Hippocampal formation (tissue), 2 donors: ENCODE measurements at regions not wholly inside any gene's neighbourhood (a gene's known extent, or its start where the extent isn't known, plus 50 kb on each side); places are given as distances from the start of the nearest gene placed in this dataset.

Experiments
- DNase-seq, 2 donors: peaks; one replicate each; lab custom pipeline; 2025; lab: John Stamatoyannopoulos, UW

DNA sequence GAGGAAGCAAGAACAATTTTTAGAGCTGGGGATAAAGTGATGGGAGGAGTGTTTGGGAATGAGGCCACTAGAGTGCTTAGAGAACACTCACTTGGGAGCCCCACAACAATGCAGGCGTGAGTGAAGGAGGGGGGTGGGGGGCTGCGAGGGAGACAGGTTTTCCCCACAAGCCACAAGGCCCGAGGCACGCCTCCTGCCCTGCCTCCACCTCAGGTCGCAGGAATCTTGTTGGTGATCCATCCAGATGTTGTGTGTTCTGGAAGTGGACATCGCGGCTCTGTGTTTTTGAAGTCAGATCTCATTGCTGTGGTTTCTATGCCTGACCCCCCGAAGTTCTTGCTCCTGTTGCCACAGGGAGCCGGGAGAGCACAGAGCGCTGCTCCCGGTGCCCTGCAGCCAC lies 178.0 kb upstream of the BMPER start:
- DNase-seq = no peak

DNA sequence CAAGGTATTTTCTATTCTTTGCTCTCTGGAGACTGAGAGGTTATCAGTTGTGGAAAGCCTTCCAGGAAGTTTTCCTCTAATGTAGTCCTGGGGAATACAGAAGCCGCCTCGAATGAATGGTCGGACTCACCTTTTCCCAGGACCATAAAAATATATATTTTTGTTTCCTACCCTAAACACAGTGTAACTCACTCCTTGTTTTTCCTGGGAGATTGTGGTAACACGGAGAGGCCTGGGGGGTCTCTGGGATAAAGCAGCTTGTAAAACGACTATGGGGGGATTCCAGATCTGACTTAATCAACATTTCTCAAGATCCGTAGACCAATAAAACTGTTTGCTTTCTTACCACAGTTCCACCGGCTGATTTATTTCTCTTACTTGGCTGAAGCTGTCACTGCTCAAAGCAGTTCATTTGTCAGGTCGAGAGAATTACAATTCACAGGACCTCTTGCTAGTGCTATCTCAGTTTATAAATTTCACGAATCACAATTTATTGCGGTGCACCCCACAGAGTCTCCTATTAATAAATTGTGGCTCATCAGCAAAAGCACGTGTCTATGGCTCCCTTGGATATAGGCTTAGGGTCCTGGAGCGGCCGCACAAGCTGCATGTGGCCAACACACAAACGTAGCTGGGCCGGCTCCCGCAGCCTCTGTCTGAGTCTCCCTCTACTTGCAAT lies 176.3 kb upstream of the BMPER start:
- no peak for DNase-seq

DNA sequence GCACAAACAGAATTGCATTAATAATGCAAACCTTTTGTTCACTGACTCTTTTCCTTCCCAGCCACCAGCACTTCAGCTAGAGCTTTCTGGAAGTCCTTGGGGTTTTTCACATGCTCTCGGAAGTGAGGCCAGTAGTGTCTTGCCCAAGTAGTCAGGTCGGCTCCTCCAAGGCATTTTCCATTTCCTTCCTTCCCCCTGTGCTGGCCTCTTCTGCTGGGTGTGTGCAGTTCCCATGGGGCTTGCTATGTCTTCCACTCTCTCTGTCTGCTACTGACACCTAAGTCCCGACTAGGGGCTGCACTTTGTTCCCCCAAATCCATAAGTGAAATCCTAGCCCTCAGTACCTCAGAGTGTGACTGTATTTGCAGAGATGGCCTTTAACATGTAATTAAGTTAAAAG lies 175.6 kb upstream of the BMPER start:
- DNase-seq = no peak

DNA sequence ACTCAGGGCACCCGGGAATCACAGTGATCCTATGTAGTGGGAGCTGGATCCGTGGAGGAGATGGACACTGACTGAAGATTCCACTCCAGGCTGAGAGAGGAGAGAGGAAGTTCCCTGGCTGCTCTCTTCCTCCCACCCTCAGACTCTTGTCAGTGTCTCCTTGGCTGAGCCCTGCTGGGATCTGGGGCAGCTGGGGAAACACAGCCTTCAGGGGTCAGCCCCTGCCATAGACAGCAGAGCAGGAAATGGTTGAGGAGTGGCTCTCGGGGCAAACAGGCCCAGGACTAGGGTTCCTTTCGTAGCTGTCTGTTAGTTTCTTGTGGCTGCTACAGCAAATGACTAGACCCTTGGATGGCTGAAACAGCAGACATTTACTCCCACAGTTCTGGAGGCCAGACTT lies 174.4 kb upstream of the BMPER start:
- no peak for DNase-seq

DNA sequence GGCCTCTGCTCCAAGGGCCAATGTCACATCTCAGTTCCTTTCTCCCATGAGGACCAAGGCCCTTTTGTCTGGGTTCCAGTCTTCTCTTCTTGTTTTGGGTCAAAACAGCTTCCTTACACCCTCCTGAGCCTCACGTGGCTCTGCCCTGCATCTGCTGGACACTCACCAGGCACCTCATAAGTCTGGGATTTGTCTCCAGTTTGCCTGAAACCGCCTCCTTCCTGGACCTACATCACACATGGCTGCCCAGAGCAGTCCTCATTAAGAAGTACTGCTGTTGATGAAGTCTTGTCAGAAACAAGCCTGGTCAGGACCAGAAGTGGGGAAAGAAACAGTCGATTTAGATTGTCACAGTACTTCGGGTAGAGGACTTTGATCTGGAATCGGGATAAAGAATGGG lies 173.4 kb upstream of the BMPER start:
- DNase-seq = no peak

DNA sequence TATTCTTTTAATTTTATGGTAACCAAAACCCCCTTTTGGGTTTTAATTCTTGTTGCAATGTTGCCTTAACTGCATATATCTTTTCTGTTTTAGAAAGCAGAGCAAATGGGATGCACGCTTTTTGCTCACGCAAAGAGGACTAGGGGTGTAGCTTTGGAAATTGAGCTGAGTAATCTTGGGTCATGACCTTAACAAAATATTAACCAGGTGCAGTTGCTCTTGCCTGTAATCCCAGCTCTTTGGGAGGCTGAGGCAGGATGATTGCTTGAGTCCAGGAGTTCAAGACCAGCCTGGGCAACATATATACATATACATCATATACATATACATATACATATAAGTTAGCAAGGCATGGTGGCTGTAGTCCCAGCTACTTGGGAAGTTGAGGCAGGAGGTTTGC lies 172.9 kb upstream of the BMPER start:
- DNase-seq = no peak

DNA sequence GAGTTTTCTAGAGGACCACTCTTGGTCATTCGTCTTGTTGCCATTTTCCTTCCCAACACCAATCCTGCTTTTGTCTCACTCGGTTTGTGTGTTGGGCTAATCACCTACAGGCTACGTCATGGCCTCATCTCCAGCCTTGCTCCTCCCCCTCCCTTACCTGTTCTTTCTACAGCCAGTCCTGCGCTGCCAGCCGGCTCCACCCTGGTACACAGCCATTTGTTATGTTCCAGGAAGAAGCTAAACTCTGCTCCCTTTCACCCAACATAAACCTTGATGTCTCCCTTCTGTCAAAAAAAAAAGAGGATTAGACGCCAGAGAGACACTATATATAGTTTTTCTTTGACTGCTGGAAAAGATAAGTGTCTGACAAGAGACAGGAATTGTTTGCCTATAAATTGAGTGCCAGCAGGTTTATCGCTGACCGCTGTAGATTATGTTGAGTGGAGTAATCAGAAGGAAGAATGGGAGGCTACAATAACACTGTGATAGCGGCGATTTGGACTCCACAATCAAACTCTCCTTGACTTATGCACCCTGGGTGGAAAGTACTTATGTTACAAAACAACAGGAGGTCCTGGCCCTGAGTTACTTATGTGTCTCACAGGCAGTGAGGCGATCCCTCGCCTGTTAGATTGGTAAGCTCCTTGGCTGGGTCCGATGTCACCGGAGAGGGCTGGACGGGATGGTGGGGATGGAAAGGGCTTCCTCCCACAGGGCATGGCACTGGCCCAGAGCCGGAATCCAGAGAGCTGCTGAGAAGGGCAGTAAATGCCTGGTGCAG lies 171.3 kb upstream of the BMPER start:
- no peak for DNase-seq

DNA sequence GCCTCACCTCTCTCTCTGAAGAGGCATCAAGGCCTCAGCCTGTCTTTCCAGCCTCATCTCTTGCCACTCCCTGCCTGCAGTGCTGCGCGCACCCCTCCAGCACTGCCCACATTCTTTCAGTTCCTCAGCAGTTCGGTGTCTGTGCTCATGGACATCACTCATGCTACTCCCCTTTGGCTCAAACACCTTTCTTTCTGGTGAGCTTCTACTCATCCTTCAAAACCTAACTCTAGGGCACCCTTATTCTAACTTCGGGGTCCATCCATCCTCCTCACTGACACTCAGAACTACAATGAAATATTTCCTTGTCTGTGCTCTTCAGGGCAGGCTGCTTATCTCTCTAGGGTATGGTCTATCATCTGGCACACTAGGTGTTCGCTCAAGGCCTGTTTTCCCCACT lies 169.9 kb upstream of the BMPER start:
- DNase-seq = no peak

DNA sequence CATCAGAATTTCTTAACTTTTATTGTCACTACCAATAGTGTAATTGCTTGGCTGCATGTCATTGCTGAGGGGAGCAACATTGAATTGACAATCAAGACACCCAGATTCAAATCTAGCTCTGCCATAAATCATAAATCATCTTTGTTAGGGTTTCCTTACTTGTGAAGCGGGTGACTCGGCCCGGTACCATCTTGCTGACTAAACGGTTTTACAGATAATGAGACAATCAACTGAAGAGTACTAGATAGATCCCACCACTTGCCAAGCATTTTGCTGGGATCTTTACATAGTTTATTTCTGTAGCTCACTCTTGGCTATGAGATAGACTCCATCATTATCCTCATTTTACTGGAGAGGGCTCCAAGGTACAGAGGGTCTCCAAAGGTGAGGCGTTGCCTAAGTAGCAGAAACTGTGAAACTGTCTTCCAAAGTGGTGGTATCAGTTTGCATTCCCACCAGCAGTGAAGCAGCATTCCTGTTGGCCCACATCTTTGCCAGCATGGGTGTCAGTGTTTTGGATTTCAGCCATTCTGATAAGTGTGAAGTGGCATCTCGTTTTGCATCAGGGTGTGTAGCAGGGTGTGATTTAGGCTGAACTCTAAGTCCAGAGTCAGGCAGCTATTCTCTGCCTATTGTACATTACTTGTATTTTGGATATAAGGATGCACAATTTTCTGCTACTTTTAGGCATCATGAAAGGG lies 168.7 kb upstream of the BMPER start:
- DNase-seq = no peak

DNA sequence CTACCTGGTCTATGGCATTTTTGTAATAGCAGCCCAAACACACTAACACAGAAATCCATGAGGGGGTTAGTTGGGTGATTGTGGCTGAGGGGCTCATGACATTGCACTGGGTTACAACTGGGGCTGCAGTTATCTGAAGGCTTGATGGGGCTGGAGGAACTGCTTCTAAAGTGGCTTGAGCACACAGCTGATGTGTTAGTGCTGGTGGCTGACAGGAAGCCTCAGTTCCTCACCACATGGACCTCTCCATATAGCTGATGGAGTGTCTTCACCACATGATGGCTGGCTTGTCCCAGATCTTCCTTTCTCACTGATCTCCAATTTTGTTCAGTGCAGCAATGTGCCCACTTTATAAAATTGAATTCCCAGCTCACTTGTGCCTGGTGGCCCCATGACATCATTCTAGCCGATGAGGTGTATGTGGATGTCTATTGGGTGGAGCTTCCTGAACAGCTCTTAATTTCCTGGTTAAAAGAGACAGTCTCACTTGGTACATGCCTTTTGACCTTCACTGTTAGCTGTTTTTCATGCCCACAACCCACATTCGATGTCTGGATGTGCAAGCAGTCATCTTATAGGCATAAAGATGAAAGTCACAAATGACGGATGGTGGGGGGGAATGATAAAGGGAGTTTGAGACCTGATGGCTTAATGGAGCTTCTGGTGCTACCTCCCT lies 166.9 kb upstream of the BMPER start:
- DNase-seq = no peak

DNA sequence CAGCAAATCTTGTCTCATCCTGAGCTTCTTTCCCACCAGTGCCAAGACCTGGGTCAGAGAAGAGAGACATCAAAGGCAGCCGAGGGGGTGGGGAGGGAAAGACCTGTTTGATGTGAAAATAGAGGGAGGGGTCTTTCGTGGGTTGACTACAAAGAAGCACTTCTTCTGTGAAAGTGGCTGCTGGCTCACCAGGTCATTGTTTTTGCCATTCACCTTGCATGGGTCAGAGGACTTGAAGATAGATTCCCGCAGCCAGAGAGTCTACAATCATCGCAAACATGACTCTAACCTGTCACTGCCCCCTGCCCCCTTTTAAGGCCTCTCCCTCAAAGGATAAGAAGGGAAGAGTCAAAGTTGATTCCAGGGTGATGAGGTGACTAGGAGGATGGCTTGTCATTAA lies 166.1 kb upstream of the BMPER start:
- DNase-seq = no peak

DNA sequence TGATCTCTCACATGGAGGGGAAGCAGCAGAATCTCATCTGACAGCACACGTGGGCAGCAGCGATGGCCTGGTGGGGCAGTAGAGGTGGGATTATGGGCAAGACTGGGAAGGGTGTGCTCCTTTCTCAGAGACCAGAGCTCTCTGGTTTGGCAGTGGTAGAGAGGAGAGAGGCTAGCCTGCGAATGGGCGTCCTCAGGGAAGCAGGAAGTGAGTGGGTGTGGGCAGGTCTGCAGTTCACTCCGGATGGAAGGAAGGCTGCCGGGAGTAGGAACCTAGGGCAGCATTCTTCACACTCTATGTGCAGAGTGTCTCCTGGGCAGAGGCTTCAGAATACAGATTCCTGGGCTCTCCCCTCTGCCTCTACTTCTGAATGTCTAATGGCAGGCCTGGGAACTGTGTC lies 162.8 kb upstream of the BMPER start:
- no peak for DNase-seq

DNA sequence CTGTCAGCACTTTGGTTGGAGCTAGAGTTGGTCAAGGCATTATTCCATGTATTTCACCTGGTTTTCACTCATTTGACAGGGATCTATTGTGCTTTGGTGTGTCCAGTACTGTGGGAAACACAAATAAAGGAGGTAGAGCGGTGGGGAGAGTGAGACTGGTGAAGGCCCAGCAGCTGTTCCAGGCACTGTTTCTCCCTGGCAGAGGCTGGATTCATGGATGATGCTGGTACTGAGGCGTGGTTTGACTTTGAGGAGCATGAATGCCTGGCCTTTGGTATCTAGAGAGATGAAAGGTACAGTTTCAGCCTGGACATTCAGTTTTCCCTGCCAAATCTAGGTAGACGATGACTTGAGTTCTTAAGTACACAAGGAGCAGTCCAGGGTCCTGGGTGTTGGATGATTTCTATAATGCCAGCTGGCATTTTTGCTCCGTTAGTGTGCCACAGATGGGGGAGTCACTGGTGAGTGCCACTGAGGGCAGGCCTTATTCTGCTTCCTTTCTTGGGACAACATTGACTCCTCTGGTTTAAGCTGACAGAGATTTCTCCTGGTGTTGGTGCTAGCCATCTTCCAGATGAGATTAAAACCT lies 162.2 kb upstream of the BMPER start:
- no peak for DNase-seq

DNA sequence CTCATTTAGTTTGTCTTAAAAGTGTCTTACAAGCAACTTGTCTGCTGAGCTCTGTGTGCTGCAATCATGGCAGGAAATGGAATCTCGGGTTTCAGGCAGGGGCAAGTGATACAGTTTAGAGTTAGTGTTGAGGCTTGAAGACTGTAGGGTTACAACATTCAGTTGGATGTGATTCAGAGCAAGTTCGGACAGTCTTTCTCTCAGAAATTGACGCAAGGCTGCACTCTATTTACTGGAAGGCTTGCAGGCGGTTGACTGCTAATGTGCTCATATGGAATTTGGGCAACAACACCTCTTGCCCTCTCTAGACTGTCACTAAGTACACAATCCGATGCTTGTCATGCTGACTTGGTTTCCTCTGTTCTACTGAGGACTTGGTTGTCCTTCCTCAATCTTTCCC lies 161.7 kb upstream of the BMPER start:
- no peak for DNase-seq

DNA sequence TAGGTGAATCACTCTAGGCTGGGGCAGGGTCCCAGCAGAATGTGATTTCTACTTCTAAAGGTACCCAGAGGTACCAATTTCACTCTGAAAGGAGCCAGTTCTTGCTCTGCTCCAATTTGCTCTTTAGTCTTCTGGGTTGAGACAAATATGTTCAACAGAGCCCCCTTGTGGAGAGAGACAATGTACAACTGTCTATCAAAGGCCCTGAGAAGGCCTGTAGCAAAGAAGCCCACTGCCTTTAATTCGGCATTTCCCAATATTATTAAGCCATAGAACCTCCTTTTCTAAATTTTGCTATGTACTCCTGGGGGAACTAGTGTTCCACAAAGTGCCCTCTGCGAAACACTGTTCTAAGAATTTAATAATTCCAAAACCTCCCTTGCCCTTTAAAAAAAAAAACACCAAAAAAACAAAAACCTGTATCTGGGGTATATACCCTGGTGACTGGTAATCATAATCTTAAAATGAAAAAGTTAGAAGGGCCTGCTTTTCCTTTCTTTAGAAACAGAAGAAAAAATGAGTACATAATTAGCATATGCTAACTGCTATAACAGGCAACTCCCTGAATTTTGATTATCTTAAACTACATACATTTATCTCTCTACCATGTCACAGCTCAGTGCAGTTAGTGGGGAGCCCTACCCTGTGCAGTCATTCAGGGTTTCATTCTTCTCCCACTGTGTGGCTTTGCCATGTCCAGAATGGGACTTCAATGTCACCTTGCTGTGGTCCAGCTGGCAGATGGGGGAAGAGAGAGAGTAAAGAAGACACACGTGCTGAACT lies 160.9 kb upstream of the BMPER start:
- no peak for DNase-seq

DNA sequence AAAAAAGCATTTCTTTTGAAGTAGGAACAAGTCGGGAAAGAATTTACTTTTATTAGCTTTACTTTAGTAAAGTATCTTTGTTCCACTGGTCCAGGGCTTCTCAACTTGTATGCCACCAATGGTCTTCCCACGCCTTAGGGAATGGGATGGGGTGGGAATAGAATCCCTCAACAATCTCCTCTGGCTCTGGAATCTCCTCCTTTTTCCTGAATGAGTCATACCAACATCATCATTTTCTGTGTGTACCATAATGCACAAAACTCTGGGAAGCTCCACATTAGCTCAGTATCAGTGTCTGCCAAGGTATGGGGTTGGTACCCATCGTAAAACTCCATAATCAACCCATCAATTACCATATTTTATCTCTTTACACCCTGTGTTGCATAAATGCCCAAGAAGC lies 159.4 kb upstream of the BMPER start:
- DNase-seq = no peak

DNA sequence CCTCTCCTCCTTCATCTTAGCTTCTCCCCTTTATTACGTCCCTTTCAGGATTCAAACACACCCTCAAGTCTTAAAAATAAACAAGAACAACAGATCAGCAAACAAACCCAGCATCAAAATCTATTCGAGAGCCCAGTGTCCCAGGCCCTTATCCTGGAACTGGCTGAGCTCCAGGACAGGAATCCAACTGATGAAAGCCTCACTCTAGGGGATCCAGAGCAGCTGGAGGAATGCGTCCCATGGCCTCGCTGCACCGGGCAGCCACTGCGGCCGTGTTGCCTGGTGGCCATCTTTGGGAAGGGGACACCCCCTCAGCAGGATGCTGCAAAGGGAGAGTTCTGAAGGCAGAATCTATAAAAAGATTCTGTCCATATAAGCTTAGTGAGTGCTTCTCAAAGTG lies 156.5 kb upstream of the BMPER start:
- DNase-seq = no peak

DNA sequence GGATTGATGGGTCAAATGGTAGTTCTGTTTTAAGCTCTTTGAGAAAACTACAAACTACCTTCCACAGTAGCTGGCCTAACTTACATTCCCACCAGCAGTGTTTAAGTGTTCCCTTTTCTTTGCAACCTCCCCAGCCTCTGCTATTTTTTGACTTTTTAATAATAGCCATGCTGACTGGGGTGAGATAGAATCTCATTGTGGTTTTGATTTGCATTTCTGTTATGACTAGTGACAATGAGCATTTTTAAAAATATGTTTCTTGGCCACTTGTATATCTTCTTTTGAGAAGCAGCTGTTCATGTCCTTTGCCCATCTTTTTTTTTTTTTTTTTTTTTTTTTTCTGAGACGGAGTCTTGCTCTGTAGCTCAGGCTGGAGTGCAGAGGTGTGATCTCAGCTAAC lies 155.2 kb upstream of the BMPER start:
- DNase-seq = no peak

DNA sequence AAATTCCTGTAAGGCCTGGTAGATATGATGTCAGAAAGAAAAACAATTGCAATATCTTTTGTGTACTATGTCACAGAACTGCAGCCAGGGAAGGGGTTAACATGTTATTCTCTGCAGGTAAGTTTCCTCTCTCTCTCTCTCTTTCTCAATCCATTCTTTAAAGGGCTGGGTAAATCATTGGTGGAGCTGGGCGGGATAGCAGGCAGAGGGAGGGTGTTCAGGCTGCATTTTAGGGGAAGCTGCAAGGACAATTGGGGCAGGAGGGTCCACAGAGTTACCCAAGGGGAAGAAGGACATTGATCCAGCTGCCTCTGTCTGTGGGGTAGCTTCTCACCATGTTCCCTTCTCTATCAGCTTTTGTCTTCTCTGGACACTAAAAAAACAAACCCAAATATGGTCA lies 153.9 kb upstream of the BMPER start:
- DNase-seq = no peak

DNA sequence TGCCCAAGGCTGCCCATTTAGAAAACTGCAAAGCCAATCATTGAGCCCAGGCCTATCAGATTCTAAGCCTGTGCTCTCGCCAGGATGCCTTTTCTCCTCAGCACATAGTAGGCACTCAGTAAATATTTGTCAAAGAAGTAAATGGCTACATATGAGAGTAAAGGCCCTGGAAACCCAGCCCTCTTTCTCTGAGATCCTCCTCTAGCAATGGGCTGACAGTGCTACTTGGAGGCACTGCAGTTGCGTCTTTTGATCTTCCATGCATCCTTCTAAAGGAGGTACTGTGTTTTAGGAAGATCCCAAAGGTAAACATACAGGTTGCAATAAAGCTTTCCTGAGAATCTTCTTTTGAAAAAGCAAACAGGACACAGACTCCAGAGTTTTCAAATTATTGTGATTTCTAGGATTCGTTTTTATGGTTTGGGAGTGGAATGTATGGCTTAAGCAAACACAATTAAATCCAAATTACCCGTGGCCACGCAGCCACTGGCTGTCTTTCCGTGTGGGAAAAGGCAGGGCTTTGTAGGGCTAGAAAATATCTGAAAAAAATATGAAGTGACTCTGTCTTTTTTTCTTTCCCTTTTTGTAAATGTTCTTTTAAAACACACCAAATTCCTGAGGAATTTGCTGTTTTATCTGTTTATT lies 151.3 kb upstream of the BMPER start:
- DNase-seq = no peak
